GM21737 (cell line): ENCODE measurements at regions not wholly inside any gene's neighbourhood (a gene's known extent, or its start where the extent isn't known, plus 50 kb on each side); places are given as distances from the start of the nearest gene placed in this dataset.
"Not testable (repeated sequence)": the region's sequence is repeated elsewhere in the genome, so short reads cannot be mapped to it uniquely, and the experiment has no call there.

Experiments
- ATAC-seq: cut with Tn5 transposase; IDR thresholded peaks from one replicate; pipeline ENCODE4 v1.9.1; 2021; ENCODE audit warnings: mild to moderate bottlenecking, moderate library complexity; ENCODE audit not compliant: unreplicated experiment

DNA sequence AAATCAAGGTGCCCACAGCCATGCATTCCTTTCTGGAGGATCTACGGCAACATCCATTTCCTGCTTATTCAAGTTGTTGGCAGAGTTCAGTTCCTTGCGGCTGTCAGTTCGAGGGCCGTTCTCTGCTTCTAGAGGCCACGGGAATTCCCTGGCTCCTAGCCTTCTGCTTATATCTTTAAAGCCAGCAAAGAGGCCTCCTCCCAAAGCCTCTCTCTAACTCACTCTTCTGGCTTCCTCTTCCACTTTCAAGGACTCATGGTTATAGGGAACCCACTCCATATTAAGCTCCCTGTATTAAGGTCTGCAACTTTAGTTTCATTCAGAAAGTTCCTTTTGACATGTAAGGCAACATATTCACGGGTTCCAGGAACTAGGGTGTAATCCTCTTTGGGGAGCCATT lies 150.1 kb upstream of the RMP24 start:
- ATAC-seq, result no peak

DNA sequence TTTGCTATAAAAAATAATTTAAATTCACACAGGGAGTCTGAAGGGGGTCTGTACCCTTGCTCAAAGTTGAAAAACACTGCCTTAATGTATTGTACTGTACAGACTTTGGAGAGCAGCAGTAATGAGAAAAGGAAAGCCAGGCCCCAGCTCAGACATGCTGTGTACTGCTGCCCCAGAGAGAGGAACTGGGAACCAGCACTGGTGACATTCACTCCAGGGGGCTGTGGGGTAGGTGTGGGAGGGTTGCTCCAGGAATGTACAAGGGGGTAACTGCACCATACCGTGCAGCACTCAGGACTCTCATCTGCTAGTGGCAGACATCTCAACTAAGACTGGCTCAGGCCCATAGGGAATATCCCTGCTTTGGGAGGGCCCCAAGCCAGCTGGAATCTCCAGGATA lies 146.0 kb upstream of the RMP24 start:
- no peak for ATAC-seq

DNA sequence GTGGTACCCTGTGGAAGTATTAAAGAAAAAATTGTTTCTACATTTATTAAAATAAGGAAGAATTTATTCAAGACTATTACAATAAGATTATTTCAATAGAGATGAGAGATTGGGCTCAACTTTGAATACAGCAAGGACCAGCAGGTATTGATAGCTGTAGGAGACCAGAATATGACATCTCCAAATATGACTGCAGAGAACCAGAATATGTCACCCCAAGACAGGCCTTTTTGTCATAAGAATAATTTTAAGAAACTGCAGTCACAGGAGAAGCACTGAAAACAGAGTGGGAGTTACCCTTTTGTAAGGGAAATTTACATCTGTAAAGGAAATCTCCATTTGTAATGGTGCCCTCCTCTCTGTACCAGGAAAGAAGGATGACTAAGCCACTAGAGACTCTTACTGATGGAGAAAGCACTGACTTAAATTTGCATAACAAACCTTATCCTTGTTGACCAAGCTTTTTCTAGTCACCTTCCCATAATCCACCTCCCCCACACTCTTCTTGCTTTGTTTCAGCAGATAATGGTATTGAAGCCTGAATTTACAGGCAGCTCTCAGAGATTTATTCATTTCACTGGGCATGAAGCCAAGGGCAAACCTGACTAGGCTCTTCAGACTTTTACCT lies 145.1 kb upstream of the RMP24 start:
- ATAC-seq, result no peak

DNA sequence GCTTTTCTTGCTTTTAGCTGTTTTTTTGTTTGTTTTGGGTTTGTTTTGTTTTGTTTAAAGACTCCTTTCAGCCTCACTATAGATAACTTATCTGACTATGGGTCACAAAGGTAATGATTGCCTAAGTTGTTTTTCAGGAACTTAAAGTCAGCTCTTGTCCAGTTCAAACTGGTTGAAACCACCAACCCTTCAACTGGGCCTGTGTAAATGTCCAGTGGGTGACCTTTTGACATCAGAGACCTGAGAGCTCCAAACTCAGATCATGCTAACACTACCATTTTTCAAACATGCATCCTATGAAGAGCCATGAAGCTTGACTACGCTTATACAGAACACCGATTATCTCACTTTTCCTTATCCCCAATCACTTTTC lies 144.6 kb upstream of the RMP24 start:
- ATAC-seq, result no peak

DNA sequence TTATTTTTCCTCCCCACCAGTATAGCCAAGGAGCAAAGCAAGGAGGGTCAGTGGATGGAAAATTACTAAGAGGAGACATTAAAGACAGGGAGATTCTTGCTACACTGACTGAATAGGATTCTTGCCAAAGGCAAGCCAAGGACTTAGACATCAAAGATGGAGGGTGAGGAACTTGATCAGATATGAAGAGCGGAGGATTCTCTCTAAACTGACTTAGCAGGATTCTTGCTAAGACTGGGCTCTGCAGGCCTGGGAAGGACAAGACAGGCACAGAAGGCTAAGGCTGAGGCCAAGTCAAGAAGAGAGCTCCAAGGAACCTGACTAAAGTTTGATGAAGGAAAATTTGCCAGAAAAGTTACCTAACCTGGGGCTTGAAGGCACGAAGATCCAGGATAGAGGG lies 143.9 kb upstream of the RMP24 start:
- no peak for ATAC-seq

DNA sequence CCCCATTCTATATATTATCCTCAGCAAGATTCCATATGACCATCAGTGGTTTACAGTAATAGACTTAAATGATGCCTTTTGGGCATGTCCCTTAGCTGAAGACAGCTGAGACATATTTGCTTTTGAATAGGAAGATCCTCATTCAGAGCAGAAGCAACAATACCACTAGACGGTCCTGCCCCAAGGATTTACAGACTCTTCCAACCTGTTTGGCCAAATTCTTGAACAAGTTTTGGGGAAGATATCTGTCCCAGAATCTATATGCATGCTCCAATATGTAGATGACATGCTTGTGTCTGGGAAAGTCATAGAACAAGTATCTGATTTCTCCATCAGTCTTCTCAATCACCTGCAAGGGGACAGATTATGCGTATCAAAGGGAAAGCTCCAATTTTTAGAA lies 137.1 kb upstream of the RMP24 start:
- ATAC-seq, result no peak

DNA sequence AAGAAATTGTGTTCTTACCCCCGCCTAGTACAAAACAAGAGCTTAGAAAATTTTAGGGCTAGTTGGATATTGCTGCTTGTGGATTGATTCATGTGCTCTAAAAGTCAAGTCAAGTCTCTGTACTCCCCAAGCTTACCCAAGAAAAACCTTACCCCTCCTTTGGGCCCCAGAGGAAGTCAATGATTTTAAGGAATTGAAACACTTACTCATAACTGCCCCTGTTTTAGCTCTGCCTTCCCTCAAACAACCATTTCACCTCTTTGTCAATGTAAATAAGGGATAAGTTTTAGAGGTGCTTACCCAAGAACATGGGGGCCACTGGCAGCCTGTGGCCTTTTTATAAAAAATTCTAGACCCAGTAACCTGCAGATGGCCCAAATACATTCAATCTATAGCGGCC lies 136.6 kb upstream of the RMP24 start:
- peak; percentile 94 for ATAC-seq

DNA sequence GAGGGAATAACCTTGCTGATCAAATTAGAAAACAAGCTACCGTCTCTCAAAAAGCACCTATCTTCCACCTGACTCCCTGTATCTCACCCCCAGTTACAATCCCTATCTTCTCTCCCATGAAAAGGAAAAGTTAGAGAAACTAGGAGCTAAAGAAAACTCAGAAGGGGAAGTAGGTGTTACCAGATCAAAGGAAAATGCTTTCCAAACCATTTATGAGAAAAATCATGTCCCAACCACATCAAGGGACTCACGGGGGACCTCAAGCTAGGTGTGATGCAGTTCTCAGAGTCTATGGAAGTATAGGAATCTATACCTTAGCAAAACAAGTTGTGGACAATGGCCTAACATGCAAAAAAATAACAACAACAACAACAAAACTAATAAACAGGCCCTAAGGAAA lies 135.5 kb upstream of the RMP24 start:
- no peak for ATAC-seq

DNA sequence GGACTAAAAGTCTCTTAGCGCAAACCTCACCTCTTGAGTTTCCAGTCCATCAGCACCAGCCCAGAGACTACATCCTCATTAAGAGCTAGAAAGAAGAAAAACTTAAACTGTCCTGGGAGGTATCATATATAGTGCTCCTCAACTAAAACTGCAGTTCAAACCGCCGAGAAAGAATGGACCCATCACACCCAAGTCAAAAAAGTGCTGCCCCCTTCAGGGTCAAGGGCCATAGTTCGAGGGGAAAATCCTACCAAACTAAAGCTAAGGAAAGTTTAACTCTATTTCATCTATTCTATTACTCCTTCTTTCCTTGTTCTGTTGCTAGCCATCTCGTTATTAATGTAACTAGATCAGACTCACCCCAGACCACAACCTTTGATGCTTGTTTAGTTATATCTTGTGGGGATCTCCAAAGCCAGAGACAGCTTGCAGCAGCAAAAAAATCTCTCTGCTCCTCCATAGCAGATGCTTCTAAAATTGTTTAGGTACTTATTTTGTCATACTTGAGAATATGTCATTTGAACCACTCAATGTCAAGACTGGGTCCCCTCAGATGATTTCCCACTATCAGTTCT lies 134.5 kb upstream of the RMP24 start:
- ATAC-seq, result no peak

DNA sequence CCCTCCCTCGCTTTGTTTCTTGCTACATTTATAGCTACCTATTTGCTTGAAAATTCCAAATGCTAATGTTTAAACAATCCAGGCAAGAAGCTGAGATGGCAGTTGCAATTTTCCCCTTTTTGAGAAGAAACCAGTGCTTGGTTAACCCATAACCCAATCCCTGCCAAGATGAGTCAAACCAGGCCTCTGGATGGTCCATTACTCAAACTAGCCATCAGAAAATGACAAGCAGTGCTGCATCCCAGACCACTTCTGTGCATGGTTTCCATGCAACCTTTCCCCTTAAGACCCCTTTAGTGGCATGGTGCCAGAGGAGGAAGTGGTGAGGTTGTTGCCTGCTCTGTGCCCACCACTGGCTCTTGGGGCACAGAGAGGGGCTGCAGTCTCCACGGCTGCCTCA lies 131.2 kb upstream of the RMP24 start:
- ATAC-seq, result no peak

DNA sequence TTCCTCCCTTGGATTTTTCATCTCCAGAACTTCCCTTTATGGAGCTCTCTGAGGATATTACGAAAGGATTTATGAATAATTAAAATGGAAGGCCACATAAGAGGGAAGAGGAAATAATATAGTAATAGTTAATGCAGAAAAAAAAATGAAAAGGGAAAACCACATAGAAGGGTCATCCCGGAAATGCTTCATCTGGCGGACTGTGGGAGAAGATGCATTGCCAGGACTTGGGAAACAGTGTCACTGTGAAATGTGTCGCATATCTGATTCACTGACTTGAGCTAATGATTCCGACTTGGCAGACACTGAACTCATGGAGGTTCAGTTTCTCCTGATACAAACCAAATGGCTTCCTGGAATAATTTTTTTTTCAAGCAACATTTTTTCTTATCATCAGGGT lies 129.9 kb upstream of the RMP24 start:
- no peak for ATAC-seq

DNA sequence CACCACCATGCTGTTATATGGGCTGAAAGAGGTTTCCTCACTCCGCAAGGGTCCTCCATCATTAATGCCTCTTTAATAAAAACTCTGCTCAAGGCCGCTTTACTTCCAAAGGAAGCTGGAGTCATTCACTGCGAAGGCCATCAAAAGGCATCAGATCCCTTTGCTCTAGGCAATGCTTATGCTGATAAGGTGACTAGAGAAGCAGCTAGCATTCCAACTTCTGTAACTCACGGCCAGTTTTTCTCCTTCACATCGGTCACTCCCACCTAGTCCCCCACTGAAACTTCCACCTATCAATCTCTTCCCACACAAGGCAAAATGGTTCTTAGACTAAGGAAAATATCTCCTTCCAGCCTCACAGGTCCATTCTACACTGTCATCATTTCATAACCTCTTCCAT lies 124.2 kb upstream of the RMP24 start:
- ATAC-seq, result not testable (repeated sequence)

DNA sequence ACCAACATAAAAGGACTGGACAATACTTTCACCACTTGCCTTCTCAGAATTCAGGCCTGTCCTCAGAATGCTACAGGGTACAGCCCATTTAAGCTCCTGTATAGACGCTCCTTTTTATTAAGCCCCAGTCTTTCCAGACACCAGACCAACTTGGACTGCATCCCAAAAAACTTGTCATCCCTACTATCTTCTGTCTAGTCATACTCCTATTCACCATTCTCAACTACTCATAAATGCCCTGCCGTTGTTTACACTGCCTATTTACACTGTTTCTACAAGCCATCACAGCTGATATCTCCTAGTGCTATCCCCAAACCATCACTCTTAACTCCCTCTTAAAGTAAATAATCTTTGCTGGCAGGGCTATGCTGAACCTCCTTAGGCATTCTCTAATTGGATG lies 123.2 kb upstream of the RMP24 start:
- not testable (repeated sequence) for ATAC-seq

DNA sequence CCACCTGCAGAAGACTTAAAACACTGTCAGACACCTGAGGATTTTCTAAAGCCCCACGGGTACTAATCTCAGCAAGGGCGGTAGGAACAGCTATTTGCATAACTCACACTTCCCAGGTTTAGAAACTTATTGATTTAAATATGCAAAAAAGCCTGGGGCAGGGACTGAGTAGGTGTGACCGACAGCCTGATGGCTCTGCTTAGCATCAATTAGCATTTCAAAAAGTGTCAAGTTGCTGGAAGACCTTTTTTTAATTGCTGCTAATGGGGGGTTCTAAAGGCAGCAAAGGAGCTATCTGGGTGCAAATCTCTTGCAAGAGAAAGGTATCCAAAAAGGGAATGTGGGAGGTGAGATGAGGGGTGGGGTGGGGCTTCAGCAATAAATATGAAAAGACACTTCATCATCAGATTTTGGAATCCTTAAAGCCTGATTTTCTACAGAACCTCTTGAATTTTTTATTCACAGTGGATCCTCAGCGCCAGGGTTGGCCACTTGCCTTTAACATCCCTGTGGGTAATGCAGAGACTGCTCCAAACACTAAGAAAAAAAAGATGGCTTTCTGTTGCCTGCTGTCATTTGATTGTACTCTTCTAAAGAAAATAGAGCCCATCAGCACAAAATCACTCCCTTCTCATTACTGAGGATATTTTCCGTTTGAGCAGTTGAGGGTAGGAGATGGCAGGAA lies 121.1 kb upstream of the RMP24 start:
- ATAC-seq, result no peak

DNA sequence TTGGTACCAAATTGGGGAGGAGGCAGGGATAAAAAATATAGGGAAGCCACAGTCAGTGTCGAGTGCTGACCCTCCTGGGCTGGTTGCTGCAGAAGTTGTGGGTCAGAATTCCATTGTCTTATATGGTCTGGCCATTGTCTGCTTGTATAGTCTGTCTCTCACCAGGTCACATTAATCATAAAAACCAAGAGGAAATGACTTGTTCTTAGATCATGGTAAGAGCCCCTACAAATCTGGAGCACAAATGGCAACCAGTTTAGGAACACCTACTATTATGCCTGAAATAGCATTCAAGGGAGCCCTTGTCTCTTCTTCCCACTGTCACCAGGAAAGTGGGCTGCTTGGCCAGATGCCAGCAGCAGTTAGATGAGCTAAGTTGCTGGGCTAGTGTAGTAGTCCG lies 119.7 kb upstream of the RMP24 start:
- no peak for ATAC-seq

DNA sequence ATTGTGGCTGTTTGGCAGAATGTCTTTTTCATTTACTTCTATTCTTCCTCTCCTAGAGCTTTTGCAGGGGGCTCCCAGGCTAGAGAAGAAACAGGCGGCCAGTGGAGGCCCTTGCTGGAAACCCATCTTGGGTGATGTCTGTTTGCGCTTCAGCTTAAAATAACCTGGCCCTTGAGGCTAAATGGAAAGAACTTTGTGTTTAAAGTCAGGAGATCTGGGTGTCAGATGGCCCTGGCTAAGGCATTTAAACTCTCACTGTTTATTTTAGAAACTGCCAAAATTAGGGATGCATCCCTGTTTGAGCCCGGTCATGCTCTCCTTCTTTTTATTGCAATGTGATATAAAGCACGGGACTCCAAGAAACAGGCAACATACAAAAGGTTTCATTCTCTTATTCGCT lies 118.4 kb upstream of the RMP24 start:
- ATAC-seq, result no peak

DNA sequence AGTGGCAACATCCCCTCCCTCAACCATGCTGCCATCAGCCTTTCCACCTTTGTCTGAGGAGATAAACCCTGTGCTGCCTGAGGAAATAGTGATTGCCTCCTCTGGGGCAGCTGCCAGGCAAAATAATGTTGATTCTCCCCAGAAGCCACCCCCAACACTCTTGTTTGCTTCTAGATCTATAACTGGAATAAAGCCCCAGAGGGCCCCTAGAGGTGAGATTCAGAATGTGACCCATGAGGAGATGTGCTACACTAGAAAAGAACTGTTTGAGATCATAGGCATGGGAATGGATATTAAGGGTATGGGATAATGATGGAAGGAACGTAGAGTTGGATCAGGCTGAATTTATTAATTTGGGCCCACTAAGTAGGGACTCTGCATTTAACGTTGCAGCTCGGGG lies 116.3 kb upstream of the RMP24 start:
- no peak for ATAC-seq

DNA sequence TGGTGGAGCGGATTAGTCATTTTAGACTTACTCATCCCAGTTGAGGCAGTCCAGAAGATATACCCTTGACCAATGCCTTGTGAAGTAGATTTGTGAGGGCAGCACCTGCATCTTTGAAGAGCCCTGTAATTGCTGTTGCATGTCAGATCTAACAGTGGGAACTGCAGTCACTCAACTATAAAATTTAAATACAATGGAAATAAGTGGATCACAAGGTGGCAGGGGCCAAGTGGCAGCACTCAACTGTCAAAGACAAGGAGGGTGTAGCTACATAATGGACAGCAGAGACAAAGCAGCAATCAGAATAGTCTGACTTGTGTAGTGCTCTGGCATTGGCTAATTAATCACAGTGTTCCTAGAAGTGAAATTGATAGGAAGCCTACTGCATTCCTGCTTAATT lies 115.8 kb upstream of the RMP24 start:
- not testable (repeated sequence) for ATAC-seq

DNA sequence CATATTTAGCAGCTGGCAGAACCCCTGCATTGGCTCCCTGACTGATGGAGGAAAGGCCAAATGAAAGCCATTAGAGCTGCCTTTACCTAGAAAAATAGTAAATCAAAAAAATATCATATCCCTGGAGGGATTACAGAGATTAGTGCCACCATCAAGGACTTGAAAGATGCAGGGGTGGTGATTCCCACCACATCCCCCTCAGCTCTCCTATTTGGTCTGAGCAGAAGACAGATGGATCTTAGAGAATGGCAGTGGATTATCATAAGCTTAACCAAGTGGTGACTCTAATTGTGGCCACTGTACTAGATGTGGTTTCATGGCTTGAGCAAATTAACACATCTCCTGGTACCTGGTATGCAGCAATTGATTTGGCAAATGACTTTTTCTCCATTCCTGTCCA lies 114.9 kb upstream of the RMP24 start:
- ATAC-seq, result not testable (repeated sequence)

DNA sequence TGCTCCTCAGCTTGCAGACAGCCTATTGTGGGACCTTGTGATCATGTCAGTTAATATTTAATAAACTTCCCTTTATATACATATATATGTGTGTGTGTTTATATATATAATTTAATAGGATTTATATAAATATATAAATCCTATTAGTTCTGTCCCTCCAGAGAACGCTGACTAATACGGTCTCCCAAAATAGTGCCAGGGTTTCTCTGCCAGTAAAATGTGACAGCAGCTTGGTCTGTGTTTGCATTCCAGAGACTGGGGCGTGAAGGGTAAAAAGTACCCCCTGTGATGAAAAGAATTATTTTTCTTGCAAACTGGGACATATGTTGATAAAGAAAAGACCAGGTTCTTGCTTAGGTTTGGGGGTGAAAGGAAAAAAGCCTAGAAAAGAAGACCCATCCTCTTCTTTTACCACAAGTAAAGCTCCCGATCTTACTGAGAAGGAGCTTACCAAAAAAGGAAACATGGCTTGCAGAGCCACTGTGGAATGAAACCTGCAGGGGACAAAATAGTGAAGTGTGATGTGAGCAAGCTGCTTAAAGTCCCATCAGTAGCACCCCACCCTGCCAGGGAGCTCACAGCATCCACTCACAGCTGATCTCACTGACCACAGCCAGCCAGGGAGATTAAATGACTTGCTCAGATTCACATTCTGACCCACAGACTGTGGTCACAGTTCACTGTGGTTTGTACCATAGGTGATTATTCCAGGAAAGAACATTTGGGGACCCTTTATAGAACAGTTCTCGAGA lies 110.9 kb upstream of the RMP24 start:
- ATAC-seq, result no peak

DNA sequence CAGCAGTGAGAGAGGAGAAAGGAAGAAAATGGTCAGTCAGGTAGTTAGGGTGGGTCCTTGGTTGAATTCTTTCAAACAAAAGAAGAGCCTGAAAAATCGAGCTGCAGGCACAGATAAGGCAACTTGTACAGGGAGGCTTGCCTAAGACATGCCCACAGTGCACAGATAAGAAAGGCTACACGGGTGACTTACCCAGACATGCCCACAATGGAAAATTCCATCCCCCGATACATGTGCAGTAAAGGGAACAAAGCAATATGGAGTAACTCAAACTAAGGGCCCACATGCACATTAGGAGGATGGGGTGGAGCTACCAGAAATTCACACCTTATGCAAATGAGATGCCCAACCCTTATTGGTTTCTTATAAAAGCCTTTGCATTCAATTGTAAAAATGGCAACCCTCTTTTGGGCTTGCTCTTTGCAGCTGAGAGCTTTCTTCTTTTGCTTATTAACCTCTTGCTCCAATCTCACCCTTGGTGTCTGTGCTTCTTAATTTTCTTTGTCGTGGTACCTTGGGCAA lies 110.3 kb upstream of the RMP24 start:
- no peak for ATAC-seq

DNA sequence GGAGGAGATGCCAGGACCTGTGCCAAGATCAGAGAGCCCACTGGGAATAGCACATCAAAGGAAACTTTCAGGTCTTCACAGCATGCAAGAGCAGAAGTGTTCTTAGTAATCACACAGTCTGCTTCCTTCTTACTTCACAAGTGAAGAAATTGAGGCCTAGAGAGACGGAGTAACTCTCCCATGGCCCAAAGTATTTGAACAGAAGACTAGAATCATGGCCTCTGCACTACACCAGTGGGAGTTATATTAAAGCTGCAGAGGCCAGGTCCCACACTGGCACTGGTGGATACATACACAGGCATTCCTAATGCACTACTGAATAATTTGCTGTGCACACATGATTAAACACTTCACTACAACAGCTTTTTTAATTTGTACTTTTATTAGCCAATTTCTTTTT lies 107.6 kb upstream of the RMP24 start:
- ATAC-seq, result no peak
